ENCODE measurements at regions not wholly inside any gene's neighbourhood (a gene's known extent, or its start where the extent isn't known, plus 50 kb on each side); places are given as distances from the start of the nearest gene placed in this dataset.
"Not testable (repeated sequence)": the region's sequence is repeated elsewhere in the genome, so short reads cannot be mapped to it uniquely, and the experiment has no call there.

GRCh38 chr1:194940336-194941030 is 1667.8 kb downstream of the KCNT2 start:
- DNase-seq (ENCODE audit: low read depth, low spot score): no peak

GRCh38 chr1:194935864-194936263 is 1672.4 kb downstream of the KCNT2 start:
- DNase-seq (ENCODE audit: low read depth, low spot score): no peak

- no peak for DNase-seq (ENCODE audit: low read depth, low spot score)
Observed at GRCh38 chr1:194931166-194931565, 1677.1 kb downstream of the KCNT2 start.

- no peak for DNase-seq (ENCODE audit: low read depth, low spot score)
Observed at GRCh38 chr1:194930132-194930531, 1678.1 kb downstream of the KCNT2 start.

GRCh38 chr1:194929357-194929756 is 1678.9 kb downstream of the KCNT2 start:
- no peak for DNase-seq (ENCODE audit: low read depth, low spot score)

- no peak for DNase-seq (ENCODE audit: low read depth, low spot score)
Observed at GRCh38 chr1:194919146-194919545, 1689.1 kb downstream of the KCNT2 start.

GRCh38 chr1:194917769-194918168 is 1690.5 kb downstream of the KCNT2 start:
- no peak for DNase-seq (ENCODE audit: low read depth, low spot score)

GRCh38 chr1:194908643-194909042 is 1699.6 kb downstream of the KCNT2 start:
- no peak for DNase-seq (ENCODE audit: low read depth, low spot score)

GRCh38 chr1:194903524-194903923 is 1704.7 kb downstream of the KCNT2 start:
- DNase-seq (ENCODE audit: low read depth, low spot score): no peak

GRCh38 chr1:194889310-194889709 is 1702.9 kb upstream of the B3GALT2 start:
- no peak for DNase-seq (ENCODE audit: low read depth, low spot score)

GRCh38 chr1:194870860-194871259 is 1684.4 kb upstream of the B3GALT2 start:
- DNase-seq (ENCODE audit: low read depth, low spot score): no peak

GRCh38 chr1:194866153-194866552 is 1679.7 kb upstream of the B3GALT2 start:
- no peak for DNase-seq (ENCODE audit: low read depth, low spot score)

- no peak for DNase-seq (ENCODE audit: low read depth, low spot score)
Observed at GRCh38 chr1:194865383-194865782, 1679.0 kb upstream of the B3GALT2 start.

GRCh38 chr1:194862129-194862528 is 1675.7 kb upstream of the B3GALT2 start:
- no peak for DNase-seq (ENCODE audit: low read depth, low spot score)

- no peak for DNase-seq (ENCODE audit: low read depth, low spot score)
Observed at GRCh38 chr1:194860248-194861201, 1674.1 kb upstream of the B3GALT2 start.

GRCh38 chr1:194859481-194860154 is 1673.2 kb upstream of the B3GALT2 start:
- DNase-seq (ENCODE audit: low read depth, low spot score): not testable (repeated sequence)

- DNase-seq (ENCODE audit: low read depth, low spot score): not testable (repeated sequence)
Observed at GRCh38 chr1:194858811-194859480, 1672.5 kb upstream of the B3GALT2 start.

GRCh38 chr1:194857413-194857812 is 1671.0 kb upstream of the B3GALT2 start:
- DNase-seq (ENCODE audit: low read depth, low spot score): no peak

- DNase-seq (ENCODE audit: low read depth, low spot score): no peak
Observed at GRCh38 chr1:194848846-194849245, 1662.4 kb upstream of the B3GALT2 start.

GRCh38 chr1:194846488-194846887 is 1660.1 kb upstream of the B3GALT2 start:
- DNase-seq (ENCODE audit: low read depth, low spot score): no peak

- DNase-seq (ENCODE audit: low read depth, low spot score): no peak
Observed at GRCh38 chr1:194843077-194843476, 1656.7 kb upstream of the B3GALT2 start.

Data from pulmonary artery endothelial cell (primary cell).